Ovary (tissue), 7 donors: ENCODE measurements at regions not wholly inside any gene's neighbourhood (a gene's known extent, or its start where the extent isn't known, plus 50 kb on each side); places are given as distances from the start of the nearest gene placed in this dataset.

Source experiments
- DNase-seq, 5 donors: peaks; one replicate each; pipeline ENCODE4 v3.0.0-alpha.2; 2019 to 2020
- H3K27ac ChIP-seq, 2 donors: fragments of 200-600 bp; one replicate each; pipeline versions ENCODE4 v1.5.1 to v1.8.0; 2019 to 2022
- H3K27me3 ChIP-seq: fragments of 200-600 bp; one replicate; pipeline ENCODE4 v1.8.0; 2022
- H3K36me3 ChIP-seq: fragments of 200-600 bp; sonication (generic); one replicate; pipeline ENCODE4 v1.5.1; 2019
- H3K4me1 ChIP-seq: one replicate; pipeline ENCODE4 v1.8.1; 2013; ENCODE audit warnings: mild to moderate bottlenecking, moderate library complexity; ENCODE audit not compliant: insufficient read depth
- H3K4me3 ChIP-seq: fragments of 200-600 bp; sonication (generic); one replicate; pipeline ENCODE4 v1.5.1; 2017
- H3K9me3 ChIP-seq, 2 donors: fragments of 200-600 bp in 1 of 2; sonication (generic) in 1 of 2; one replicate each; pipeline versions ENCODE4 v1.5.1 to v1.8.1; 2013 to 2019; ENCODE audit warnings: mild to moderate bottlenecking in 1 of 2, moderate library complexity in 1 of 2
- CTCF ChIP-seq, 3 donors: fragments of 450-650 bp in 2 of 3; fragments of 200-600 bp in 1 of 3; IDR thresholded peaks; one replicate each; pipeline versions ENCODE4 v1.5.1 to v1.8.0; 2016 to 2022; ENCODE audit warnings: antibody characterized with exemption in 3 of 3, mild to moderate bottlenecking in 1 of 3
- EP300 ChIP-seq: sonication (generic); formaldehyde crosslinking; IDR thresholded peaks from one replicate; pipeline ENCODE4 v1.6.1; 2017; ENCODE audit warnings: antibody characterized with exemption
- POLR2A ChIP-seq: fragments of 450-650 bp; IDR thresholded peaks from one replicate; pipeline ENCODE4 v1.6.1; 2017; ENCODE audit warnings: antibody characterized with exemption, mild to moderate bottlenecking, moderate library complexity
- WGBS, 3 donors: extraction: QIAGEN DNeasy Blood & Tissue Kit in 1 of 3; methylation state at CpG; one replicate each; pipeline versions ENCODE4 v1.1.5 to v1.1.7; 2013 to 2017; 5-methylcytosine and 5-hydroxymethylcytosine counted together
- intact Hi-C, 4 donors: fragments of 100-400 bp; cut with DNase I; formaldehyde crosslinking; loops; one replicate each; pipeline versions ENCODE4 v1.11.0 to v1.15.1; 2022 to 2023
- donor health status: DM: no; HTN: no; CAD: no; lungs with moderate emphysema.
- donor health status: DM: no; HTN: no; CAD: no.
- donor health status: Bipolar disorder and iron deficiency.
- donor health status: DM: no; HTN: no; CAD: no.
- donor health status: DM: yes; HTN: yes; CAD: no.

DNA sequence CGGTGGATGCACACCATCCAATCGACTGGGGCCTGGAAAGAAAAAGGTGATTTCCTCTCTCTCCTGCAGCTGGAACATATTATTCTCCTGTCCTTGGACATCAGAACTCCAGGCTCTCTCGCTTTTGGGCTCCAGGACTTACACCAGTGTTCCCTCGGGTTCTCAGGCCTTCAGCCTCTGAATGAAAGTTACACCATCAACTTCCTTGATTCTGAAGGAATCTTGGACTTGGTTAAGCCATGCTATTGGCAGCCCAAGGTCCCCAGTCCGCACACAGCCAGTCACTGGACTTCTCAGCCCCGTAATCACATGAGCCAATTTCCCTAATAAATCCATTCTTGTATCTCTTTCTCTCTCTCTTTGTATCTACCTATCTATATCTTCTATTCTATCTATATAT is 418.9 kb downstream of the IRS1 start:
- Histone ChIP-seq H3K36me3 (no peaks in the 10 kb centered on the region), H3K4me1 (no peaks in the 10 kb centered on the region), H3K9me3 (no peaks in the 10 kb centered on the region), H3K27ac (no peak overlapping the region), H3K4me3 (no peak overlapping the region), H3K27me3 (no peaks in the 10 kb centered on the region)
- no peak for DNase-seq
- 81 to 90% (median 90%) methylated on average over 6 of the region's 6 CpGs for WGBS, 3 donors
- TF ChIP-seq EP300 = no peak
- intact Hi-C loops = no loop called here

DNA sequence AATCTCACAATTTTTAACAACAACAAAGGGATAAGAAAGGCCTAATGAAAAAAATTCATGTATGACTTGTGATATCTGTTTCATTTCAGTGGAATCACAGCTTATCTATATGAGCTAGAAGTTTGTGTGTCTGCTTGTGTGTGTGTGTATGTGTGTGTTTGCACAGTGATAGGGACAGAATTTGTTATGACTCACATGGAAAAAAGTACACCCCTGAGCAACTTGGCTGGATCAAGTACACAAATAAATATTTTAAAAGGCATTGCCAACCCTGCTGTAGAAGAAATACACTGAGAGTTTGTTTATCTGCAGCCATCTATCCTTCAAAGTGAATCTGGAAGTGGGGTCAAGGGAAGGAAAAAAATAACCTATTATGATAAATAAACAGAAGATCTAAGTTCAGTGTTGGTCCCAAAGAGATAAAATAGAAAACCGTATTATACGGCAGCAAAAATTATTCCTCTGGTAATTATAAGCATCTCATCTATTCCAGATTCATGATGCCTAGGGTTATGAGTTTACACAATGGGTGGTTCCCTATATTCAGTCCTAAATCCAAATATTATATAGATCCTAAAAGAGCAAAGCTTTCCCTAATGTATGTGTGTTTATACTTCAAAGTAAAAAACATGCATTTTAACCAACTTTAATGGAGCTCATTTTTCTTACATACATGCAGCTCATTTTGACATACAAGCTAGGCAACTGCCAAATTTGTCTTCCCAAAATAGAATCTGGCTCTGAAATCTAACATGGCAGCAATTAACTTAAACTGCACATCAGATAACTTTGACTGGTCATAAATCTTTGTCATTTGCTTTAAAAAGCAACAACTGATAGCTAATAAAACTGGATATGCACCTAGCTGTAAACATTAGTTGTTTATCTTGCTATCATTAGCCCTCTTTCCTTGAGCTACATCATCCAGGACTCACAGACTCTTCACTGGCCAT is 420.6 kb downstream of the IRS1 start:
- no peak for TF ChIP-seq CTCF (IDR thresholded peaks at IDR 0.05)
- no peak for TF ChIP-seq EP300
- TF ChIP-seq POLR2A = no peak

GRCh38 chr2:226376516-226377180 is 423.0 kb downstream of the IRS1 start:
- TF ChIP-seq CTCF (IDR thresholded peaks at IDR 0.05) (no peak), POLR2A (no peak), EP300 (no peak)
- intact Hi-C loops = no loop called here
- Histone ChIP-seq H3K9me3 (no peaks in the 10 kb centered on the region), H3K27me3 (no peaks in the 10 kb centered on the region), H3K27ac (no peak overlapping the region), H3K4me1 (no peaks in the 10 kb centered on the region), H3K4me3 (no peak overlapping the region), H3K36me3 (no peaks in the 10 kb centered on the region)
- WGBS, 3 donors = 14 to 17% (median 17%) methylated on average over 4 of the region's 4 CpGs
- no peak for DNase-seq

More for the DNA sequence above, 420.6 kb downstream of the IRS1 start:
- 36 to 45% (median 42%) methylated on average over 2 of the region's 2 CpGs for WGBS, 3 donors
- Histone ChIP-seq H3K36me3 (no peaks in the 10 kb centered on the region), H3K9me3 (no peaks in the 10 kb centered on the region), H3K4me1 (no peaks in the 10 kb centered on the region), H3K4me3 (no peak overlapping the region), H3K27ac (no peak overlapping the region), H3K27me3 (no peaks in the 10 kb centered on the region)
- intact Hi-C loops = no loop called here
- no peak for DNase-seq

- no peaks in the 10 kb centered on the region for H3K4me1 ChIP-seq
- no peak for TF ChIP-seq EP300
- no peak for TF ChIP-seq POLR2A
- TF ChIP-seq CTCF (IDR thresholded peaks at IDR 0.05) = no peak
- H3K9me3 ChIP-seq = no peaks in the 10 kb centered on the region
- H3K36me3 ChIP-seq = no peaks in the 10 kb centered on the region
- 88 to 92% (median 92%) methylated on average over 7 of the region's 7 CpGs for WGBS, 3 donors
- H3K4me3 ChIP-seq = no peak overlapping the region
- intact Hi-C loops = no loop called here
- no peak overlapping the region for H3K27ac ChIP-seq
- DNase-seq = no peak
- H3K27me3 ChIP-seq = no peaks in the 10 kb centered on the region
These were observed 432.7 kb downstream of the IRS1 start for GRCh38 chr2:226366920-226367319.

- intact Hi-C loops = no loop called here
- Histone ChIP-seq H3K36me3 (no peaks in the 10 kb centered on the region), H3K9me3 (no peaks in the 10 kb centered on the region), H3K27me3 (no peaks in the 10 kb centered on the region), H3K4me3 (no peak overlapping the region), H3K27ac (no peak overlapping the region), H3K4me1 (no peaks in the 10 kb centered on the region)
- TF ChIP-seq POLR2A (no peak), EP300 (no peak), CTCF (IDR thresholded peaks at IDR 0.05) (no peak)
- DNase-seq = no peak
These were observed 435.4 kb downstream of the IRS1 start for GRCh38 chr2:226364217-226364616.
